GM12865 (cell line): ENCODE measurements at regions not wholly inside any gene's neighbourhood (a gene's known extent, or its start where the extent isn't known, plus 50 kb on each side); places are given as distances from the start of the nearest gene placed in this dataset.
"Not testable (repeated sequence)": the region's sequence is repeated elsewhere in the genome, so short reads cannot be mapped to it uniquely, and the experiment has no call there.

Source experiments
- DNase-seq: peaks from one replicate; pipeline ENCODE4 v3.0.0; 2010; ENCODE audit warnings: low read depth
- H3K4me3 ChIP-seq: 2 replicates; pipeline ENCODE4 v1.5.1; 2011; ENCODE audit warnings: mild to moderate bottlenecking, low read depth, low read length, control low read depth
- CTCF ChIP-seq: IDR thresholded peaks from 2 replicates; pipeline ENCODE4 v1.5.1; 2011; ENCODE audit warnings: low read length, control low read depth, low read depth, inconsistent platforms; ENCODE audit not compliant: insufficient read depth; ENCODE audit errors: missing control alignments

GRCh38 chr16:55058576-55058975 lies 127.9 kb downstream of the IRX5 start:
- H3K4me3 ChIP-seq, result no peak overlapping the region
- DNase-seq, result no peak
- TF ChIP-seq CTCF, result no peak

- no peak for DNase-seq
- no peak for TF ChIP-seq CTCF
- no peak overlapping the region for H3K4me3 ChIP-seq
Measured at GRCh38 chr16:55059146-55059545, 128.5 kb downstream of the IRX5 start.

GRCh38 chr16:55061126-55061525 lies 130.5 kb downstream of the IRX5 start:
- H3K4me3 ChIP-seq, result no peak overlapping the region
- no peak for DNase-seq

GRCh38 chr16:55062442-55062841 lies 131.8 kb downstream of the IRX5 start:
- DNase-seq, result no peak
- H3K4me3 ChIP-seq, result no peak overlapping the region
- TF ChIP-seq CTCF, result no peak

More at GRCh38 chr16:55061126-55061525, 130.5 kb downstream of the IRX5 start:
- no peak for TF ChIP-seq CTCF

GRCh38 chr16:55072976-55073375 lies 142.3 kb downstream of the IRX5 start:
- no peak for DNase-seq
- H3K4me3 ChIP-seq, result no peak overlapping the region
- no peak for TF ChIP-seq CTCF

- H3K4me3 ChIP-seq, result no peak overlapping the region
- TF ChIP-seq CTCF, result no peak
Measured at GRCh38 chr16:55073830-55074229, 143.2 kb downstream of the IRX5 start.

GRCh38 chr16:55075208-55075607 lies 144.5 kb downstream of the IRX5 start:
- not testable (repeated sequence) for DNase-seq, H3K4me3 ChIP-seq

More at GRCh38 chr16:55073830-55074229, 143.2 kb downstream of the IRX5 start:
- DNase-seq, result no peak
